GM18508 (cell line): ENCODE measurements at regions not wholly inside any gene's neighbourhood (a gene's known extent, or its start where the extent isn't known, plus 50 kb on each side); places are given as distances from the start of the nearest gene placed in this dataset.

Experiments used
- ATAC-seq: cut with Tn5 transposase; IDR thresholded peaks from one replicate; pipeline ENCODE4 v1.9.1; 2021; ENCODE audit warnings: moderate number of reproducible peaks; ENCODE audit not compliant: insufficient read depth, unreplicated experiment

DNA sequence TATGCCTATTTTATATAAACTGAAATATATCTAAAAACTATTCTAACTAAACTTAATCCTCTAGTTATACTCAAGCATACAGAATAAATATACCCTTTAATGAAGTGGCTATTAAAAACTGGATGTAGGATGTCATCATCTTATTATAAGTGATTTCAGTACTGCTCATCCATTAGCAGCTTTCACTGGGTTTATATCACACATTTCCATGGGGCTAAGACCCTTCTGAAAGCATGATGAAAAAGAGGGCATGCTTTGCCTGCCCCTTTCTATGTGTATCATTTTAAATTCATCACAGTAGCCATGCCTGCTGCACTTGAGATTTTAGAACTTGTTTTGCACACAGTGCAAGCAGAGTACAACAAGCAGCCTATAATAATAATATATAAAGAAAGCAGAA lies 477.5 kb downstream of the SLITRK6 start:
- no peak for ATAC-seq

DNA sequence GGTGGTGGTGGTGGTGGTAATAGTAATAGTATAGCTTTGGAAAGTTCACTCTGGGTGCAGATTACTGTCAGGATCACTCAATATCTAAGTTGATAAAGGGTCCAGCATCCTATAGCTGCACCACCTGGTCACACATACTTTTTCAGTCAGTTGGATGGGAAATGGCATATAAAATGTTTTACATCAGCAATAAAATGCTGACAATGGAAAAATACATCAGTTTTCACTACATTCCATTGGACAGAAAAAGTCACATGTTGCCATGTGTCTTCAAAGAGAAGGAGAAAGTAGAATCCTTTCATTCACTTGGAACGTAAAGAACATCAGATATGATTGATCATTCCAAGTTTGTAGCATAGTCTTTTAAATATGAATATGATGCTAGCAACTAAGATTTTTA lies 481.4 kb downstream of the SLITRK6 start:
- no peak for ATAC-seq

DNA sequence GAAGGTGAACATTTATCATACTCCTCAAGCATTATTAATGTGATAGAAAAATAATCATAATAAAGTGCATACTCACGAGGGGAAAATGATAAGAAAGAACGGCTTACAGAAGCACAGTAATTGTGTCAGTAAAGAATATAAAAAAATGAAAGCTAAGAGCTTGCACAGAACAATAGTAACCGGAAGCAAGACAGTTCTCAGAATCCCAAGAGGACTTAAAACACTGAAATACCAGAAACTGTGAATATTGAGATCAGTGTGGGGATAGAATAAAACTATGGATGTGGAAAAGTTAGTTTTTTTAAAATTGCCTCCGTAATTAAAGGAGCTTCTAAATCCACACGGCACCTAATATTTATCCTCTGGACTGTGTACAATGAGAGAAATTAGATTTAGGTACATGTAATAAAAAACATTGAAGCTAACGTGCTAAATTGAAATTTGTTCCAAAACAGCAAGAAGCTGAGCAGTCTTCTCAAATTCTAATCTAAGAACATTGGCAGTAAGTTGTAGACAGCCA lies 482.7 kb downstream of the SLITRK6 start:
- no peak for ATAC-seq

DNA sequence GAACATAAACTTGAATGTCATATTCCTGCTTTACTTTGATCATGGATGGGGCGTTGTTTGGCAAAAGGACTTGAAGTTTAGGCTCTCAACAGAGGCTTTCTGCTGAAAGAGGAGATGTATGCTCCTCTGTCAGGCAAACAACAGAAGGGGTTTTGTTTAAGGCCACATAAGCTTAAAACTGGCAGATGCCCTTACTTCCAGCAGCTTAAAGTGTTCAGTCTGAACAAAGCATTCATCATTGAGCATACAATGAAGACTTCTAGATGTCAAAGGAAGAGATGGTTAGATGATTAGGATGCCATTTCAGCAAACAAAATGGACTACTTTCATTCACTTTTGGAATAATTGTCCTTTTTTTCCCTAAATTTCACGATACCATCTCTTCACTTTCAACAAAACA lies 484.5 kb downstream of the SLITRK6 start:
- ATAC-seq = no peak

- no peak for ATAC-seq
Measured at GRCh38 chr13:85313761-85314503, 485.3 kb downstream of the SLITRK6 start.

DNA sequence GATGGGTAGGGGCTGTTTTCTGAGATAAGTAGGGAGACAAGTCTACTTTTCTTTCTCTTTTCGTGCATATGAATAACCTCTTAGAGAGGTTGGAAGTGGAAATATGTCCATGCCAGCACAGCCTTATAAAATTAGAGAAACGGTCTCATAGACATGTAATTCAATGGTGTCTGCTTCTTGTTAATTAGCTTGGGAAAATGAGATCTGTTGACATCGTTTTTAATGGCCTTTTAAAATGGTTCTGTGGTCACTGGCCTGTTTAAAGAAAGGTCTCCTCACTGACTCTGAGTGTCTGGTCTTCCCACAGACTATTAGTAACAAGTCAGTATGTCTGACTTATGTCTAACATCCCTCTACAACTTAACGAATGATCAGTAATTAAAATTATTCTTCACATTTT lies 487.1 kb downstream of the SLITRK6 start:
- ATAC-seq = no peak

DNA sequence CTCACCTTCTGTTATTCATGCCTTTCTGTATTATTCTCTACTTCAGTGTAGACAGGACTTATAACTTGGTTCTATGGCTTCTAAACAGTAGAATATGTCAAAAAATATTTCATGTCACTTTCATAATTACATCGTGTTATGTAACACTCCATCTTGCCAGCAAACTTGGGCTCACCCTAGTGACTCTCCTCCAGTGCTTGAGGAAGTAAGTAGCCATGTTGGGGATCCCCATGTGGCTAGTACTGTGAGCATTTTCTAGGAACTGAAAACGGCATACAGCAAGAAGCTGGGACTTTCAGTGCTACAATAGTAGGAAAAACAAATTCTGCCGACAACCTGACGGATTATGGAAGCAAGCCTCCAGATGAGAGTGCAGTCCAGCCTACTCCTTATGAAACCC lies 495.6 kb downstream of the SLITRK6 start:
- ATAC-seq = no peak

- ATAC-seq = no peak
Measured at GRCh38 chr13:85298387-85298924, 500.8 kb downstream of the SLITRK6 start.

GRCh38 chr13:85288698-85289097 lies 510.5 kb downstream of the SLITRK6 start:
- no peak for ATAC-seq

GRCh38 chr13:85287528-85287927 lies 511.7 kb downstream of the SLITRK6 start:
- no peak for ATAC-seq

- no peak for ATAC-seq
Measured at GRCh38 chr13:85286081-85286480, 513.1 kb downstream of the SLITRK6 start.

GRCh38 chr13:85284349-85284748 lies 514.9 kb downstream of the SLITRK6 start:
- ATAC-seq = no peak

- ATAC-seq = no peak
Measured at GRCh38 chr13:85283408-85283807, 515.8 kb downstream of the SLITRK6 start.

- no peak for ATAC-seq
Measured at GRCh38 chr13:85282876-85283275, 516.3 kb downstream of the SLITRK6 start.

GRCh38 chr13:85278851-85279250 lies 520.4 kb downstream of the SLITRK6 start:
- ATAC-seq = no peak

GRCh38 chr13:85277748-85278147 lies 521.5 kb downstream of the SLITRK6 start:
- ATAC-seq = no peak

DNA sequence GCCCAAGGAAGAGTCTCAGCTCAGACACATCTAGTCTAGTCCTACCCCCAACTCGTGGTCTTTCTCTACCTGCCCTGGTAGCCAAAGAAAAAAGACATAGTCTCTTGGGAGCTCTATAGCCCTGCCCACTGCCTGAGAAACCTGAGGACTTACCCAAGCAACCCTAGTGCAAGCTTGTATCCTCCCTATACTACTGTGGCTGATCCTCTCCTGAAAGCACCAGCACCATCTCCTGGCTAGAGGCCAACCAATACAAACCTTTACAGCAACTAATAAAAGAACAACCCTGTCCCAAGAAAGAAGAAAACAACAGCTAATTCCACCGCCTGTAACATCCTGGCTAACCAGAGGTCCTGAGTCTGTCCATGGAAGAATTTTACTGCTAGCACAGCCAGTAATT lies 532.4 kb downstream of the SLITRK6 start:
- ATAC-seq = no peak

GRCh38 chr13:85266331-85266730 lies 532.9 kb downstream of the SLITRK6 start:
- ATAC-seq = no peak

- ATAC-seq = no peak
Measured at GRCh38 chr13:85265296-85265695, 533.9 kb downstream of the SLITRK6 start.

- ATAC-seq = no peak
Measured at GRCh38 chr13:85262499-85262898, 536.7 kb downstream of the SLITRK6 start.

- no peak for ATAC-seq
Measured at GRCh38 chr13:85261757-85262346, 537.4 kb downstream of the SLITRK6 start.

GRCh38 chr13:85260896-85261295 lies 538.3 kb downstream of the SLITRK6 start:
- ATAC-seq = no peak
